HK-2 (cell line): ENCODE measurements at regions not wholly inside any gene's neighbourhood (a gene's known extent, or its start where the extent isn't known, plus 50 kb on each side); places are given as distances from the start of the nearest gene placed in this dataset.
"Not testable (repeated sequence)": the region's sequence is repeated elsewhere in the genome, so short reads cannot be mapped to it uniquely, and the experiment has no call there.

Experiments
- DNase-seq: peaks from one replicate; pipeline ENCODE4 v3.0.0-alpha.2; 2018; ENCODE audit not compliant: unreplicated experiment

GRCh38 chr1:199619223-199619622 lies 408.3 kb upstream of the NR5A2 start:
- no peak for DNase-seq

- DNase-seq, result not testable (repeated sequence)
Observed at GRCh38 chr1:199626228-199626627, 401.3 kb upstream of the NR5A2 start.

- no peak for DNase-seq
Observed at GRCh38 chr1:199629624-199630023, 397.9 kb upstream of the NR5A2 start.

- DNase-seq, result no peak
Observed at GRCh38 chr1:199639453-199639852, 388.1 kb upstream of the NR5A2 start.

GRCh38 chr1:199641531-199641930 lies 386.0 kb upstream of the NR5A2 start:
- no peak for DNase-seq

GRCh38 chr1:199644912-199645311 lies 382.6 kb upstream of the NR5A2 start:
- DNase-seq, result no peak

GRCh38 chr1:199646761-199647160 lies 380.7 kb upstream of the NR5A2 start:
- DNase-seq, result no peak

- no peak for DNase-seq
Observed at GRCh38 chr1:199657449-199657848, 370.1 kb upstream of the NR5A2 start.

- DNase-seq, result no peak
Observed at GRCh38 chr1:199660071-199660470, 367.4 kb upstream of the NR5A2 start.

- no peak for DNase-seq
Observed at GRCh38 chr1:199665371-199665770, 362.1 kb upstream of the NR5A2 start.

- DNase-seq, result no peak
Observed at GRCh38 chr1:199667089-199667488, 360.4 kb upstream of the NR5A2 start.

- DNase-seq, result no peak
Observed at GRCh38 chr1:199669916-199670315, 357.6 kb upstream of the NR5A2 start.

- no peak for DNase-seq
Observed at GRCh38 chr1:199671684-199672083, 355.8 kb upstream of the NR5A2 start.

GRCh38 chr1:199675937-199676336 lies 351.6 kb upstream of the NR5A2 start:
- no peak for DNase-seq

GRCh38 chr1:199678771-199679170 lies 348.7 kb upstream of the NR5A2 start:
- DNase-seq, result no peak

GRCh38 chr1:199682081-199682480 lies 345.4 kb upstream of the NR5A2 start:
- DNase-seq, result no peak

- peak; percentile 24 for DNase-seq
Observed at GRCh38 chr1:199684686-199685273, 342.7 kb upstream of the NR5A2 start.

GRCh38 chr1:199685369-199685768 lies 342.1 kb upstream of the NR5A2 start:
- no peak for DNase-seq

GRCh38 chr1:199687321-199687720 lies 340.2 kb upstream of the NR5A2 start:
- no peak for DNase-seq

GRCh38 chr1:199688133-199688676 lies 339.3 kb upstream of the NR5A2 start:
- DNase-seq, result no peak

- no peak for DNase-seq
Observed at GRCh38 chr1:199688774-199689173, 338.7 kb upstream of the NR5A2 start.

GRCh38 chr1:199690496-199690895 lies 337.0 kb upstream of the NR5A2 start:
- no peak for DNase-seq

GRCh38 chr1:199691540-199691939 lies 336.0 kb upstream of the NR5A2 start:
- DNase-seq, result peak; percentile 18

GRCh38 chr1:199693724-199694123 lies 333.8 kb upstream of the NR5A2 start:
- no peak for DNase-seq
